GM18507 (cell line): ENCODE measurements at regions not wholly inside any gene's neighbourhood (a gene's known extent, or its start where the extent isn't known, plus 50 kb on each side); places are given as distances from the start of the nearest gene placed in this dataset.
"Not testable (repeated sequence)": the region's sequence is repeated elsewhere in the genome, so short reads cannot be mapped to it uniquely, and the experiment has no call there.

Source experiments
- DNase-seq: peaks from one replicate; pipeline ENCODE4 v3.0.0; 2011; ENCODE audit warnings: low read depth; ENCODE audit not compliant: insufficient read length; ENCODE audit errors: extremely low spot score
- FAIRE-seq: peaks from 2 replicates; lab custom pipeline; 2011; peaks lifted over from hg19 to GRCh38; lab: Jason Lieb, UNC

DNA sequence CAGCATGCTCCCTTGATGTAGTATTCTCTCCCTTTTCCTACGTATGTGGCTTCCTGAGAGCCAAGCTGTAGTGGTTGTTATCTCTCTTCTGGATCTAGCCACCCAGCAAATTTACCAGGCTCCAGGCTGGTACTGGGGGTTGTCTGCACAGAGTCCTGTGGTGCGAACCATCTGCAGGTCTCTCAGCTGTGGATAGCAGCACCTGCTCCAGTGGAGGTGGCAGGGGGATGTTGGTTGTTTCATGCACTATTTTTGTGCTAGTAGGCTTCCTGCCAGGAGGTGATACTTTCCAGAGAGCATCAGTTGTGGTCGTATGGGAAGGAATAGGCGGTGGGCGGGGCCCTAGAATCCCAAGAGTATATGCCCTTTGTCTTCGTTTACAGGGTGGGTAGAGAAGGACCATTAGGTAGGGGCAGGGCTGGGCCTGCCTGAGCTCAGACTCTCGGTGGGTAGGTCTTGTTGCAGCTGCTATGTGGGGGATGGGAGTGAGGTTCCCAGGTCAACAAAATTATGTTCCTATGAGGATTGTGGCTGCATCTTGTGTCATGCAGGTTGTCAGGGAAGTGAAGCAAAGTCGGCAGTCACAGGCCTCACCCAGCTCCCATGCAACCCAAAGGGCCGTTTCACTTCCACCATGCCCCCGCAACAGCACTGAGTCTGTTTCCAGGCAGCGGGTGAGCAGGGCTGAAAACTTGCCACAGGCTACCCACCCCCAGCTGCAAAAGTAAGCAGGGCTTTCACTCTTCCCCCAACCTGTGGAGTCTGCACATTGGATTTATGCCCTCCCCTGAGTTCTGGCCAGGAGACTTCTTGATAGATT, 1139.5 kb downstream of the BCL11A start:
- DNase-seq (no peak), FAIRE-seq (no peak)

DNA sequence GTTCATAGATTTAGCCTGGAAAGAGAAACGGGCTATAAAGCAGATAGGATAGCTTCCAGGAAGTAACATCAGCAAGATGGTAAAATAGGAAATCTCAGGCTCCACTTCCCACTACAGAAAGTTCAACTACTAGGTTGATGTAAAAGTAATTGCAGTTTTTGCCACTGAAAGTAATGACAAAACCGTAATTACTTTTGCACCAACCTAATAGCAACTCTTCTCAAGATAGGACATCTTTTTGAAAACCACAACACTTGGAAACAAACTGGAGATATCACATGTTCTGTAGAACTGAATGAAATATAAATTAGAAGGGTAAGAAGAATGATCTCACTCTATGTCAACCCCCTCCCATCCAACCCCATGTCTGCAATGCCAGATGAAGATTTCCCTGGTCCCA, 1154.3 kb downstream of the BCL11A start:
- FAIRE-seq, result no peak
- DNase-seq, result no peak

DNA sequence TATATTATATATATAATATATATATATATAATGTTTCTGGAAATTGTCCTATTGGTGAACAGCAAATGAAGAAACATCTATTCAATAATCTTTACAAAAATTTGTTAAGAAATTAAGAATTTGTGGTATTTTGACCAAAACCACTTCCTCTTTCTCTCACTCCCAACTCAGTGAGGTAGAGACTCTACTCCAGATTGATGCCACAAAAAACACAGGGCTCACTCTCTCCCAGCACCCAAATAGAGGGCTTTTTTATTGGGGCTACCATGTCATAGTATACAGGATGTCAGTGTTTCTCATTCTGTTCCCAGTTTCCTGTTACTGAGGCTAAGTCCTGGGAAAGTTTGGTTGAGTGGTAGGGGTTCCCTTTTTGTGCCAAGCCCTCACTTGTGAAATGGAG, 1155.4 kb downstream of the BCL11A start:
- DNase-seq (no peak), FAIRE-seq (no peak)

DNA sequence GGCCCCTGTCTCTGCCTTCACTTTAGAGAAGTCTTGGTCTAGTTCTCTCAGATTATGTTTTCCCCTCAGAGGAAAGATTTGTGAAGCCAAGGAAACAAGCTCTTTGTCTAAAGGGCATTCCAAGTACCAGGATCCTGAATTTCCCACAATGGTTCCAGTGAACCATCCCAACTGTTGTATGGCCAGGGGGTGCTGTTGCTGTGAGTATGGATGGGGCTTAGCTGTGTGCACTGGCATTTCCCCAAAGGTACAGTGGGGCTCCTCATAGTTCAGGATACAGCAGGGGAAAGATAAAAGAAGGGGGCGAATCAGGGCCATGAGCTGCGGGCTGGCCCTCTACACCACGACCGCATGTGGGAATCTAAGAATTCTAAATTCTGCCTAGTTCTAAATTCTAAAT, 1154.0 kb upstream of the FANCL start:
- no peak for FAIRE-seq
- no peak for DNase-seq

DNA sequence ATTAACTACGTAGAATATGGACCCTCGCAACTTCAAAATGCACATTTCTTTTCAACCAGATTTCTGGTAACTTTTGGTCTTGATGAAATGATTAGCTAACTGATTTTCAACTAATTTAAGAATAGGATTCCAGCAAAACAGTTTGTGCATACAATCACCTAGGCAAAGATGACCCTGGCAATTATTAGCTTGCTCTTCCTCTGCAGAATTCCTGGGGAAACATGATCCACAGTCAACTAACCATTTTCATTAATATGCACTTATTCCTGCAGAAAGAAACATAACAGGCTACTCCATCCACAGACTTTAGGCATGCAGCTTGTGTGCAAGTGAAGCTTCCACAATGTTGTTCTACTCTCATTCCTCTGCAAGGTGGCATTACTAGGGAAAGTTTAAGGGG, 1150.8 kb upstream of the FANCL start:
- FAIRE-seq, result no peak
- no peak for DNase-seq

DNA sequence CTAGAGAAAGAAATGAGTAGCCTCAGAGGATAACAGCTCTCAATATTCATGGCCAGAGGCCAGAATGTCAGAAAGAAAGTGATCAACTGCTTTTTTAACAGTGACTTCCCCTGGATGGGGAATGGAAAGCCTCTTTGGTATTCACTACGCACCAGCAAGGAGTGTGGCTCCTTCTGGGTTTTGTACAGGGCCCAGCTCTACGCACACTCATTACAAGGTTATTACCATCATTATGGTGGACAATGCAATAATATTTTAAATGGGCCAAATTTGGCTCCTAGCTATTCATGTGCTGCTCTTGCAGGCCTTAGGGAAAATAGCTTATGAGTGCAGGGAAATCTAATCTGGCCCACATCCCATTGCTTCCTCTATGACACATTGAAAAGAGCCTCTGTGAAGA, 1149.5 kb upstream of the FANCL start:
- FAIRE-seq (no peak), DNase-seq (no peak)

DNA sequence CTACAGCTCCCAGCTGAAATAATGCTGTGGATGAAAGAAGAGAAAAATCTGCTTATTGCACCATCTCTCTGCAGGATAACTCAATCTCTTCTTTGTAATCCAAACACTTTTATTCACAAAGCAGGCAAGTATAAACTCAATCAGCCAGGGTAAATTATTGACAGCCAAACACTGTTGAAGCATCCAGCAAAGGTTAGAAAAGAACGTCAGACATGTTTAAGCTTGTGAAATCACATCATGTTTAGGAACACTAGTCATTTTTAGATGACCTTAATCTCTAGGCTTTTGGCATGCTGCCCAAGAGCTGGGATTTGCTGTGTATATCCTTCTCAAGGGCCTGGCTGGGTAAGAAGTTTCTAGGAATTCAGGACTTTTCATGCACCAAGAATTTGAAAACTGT, 1148.1 kb upstream of the FANCL start:
- DNase-seq (no peak), FAIRE-seq (no peak)

DNA sequence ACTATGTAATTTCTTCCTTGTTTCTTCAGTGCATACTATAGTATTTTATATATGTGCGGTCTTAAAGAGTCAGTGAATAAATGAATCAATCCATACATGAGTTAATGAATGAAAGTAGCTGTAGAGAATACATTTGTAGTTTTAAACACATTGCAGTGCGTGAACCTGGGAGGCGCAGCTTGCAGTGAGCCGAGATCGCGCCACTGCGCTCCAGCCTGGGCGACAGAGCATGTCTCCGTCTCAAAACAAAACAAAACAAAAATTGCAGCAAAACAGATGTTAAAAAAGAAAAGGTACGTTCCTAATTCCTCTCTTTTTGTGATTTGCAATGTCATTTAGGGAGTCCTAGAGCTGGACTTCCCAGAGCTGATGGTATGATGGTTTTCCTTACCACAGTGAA, 1144.8 kb upstream of the FANCL start:
- DNase-seq, result no peak
- FAIRE-seq, result no peak

DNA sequence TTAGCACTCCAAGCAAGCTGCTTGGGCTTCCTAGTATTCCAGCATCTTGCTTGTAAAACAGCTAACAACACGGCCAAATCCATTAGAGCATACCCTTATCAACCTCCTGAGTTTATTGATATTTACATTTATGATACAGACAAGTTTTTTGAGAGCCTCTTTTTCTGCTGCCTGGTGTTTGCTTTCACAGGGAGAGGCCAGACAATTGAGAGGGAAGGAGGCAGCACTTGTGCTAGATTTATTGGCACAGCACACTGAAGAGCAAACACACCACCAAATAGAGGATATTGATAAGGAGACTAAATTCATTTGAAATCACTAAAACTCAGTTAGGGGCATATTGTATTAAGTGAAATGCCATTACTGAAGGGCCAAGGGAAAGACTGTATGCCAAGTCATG, 1142.3 kb upstream of the FANCL start:
- FAIRE-seq, result no peak
- no peak for DNase-seq

DNA sequence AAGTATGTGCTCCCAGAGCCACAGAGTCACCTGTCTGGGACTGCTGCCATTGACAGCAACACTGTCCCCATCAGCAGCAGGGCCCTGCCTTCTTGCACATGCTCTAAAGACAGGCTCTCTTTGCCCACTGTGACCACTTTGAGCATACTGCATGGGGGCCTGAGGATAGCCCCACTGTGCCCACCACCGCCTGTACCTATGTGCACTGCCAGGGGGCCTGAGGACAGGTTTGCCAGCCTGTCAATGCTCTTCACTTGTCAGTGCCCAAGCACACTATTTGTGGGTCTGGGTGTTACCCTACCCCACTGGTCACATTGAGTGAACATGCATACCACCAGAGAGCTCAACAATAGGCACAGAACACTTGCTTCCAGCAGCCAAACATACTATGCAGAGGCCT, 1137.0 kb upstream of the FANCL start:
- no peak for FAIRE-seq
- no peak for DNase-seq

DNA sequence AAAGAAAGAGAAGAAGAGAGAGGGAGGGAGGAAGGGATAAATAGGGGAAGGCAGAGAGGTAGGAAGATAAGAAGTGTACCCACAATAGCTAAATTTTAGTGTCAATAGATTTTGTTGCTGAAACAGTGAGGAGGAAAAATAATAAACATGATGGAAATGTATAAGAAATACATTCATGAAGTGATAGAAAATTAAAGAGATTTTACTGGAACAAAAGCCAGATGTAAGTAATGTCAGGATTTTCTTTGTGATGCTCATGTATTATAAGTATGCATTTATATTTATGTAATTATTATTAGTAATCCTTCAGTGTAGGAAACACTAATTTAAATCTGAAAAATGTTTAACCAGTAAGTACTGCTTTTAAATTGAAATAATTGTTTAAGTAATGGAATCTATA, 1125.2 kb upstream of the FANCL start:
- DNase-seq (no peak), FAIRE-seq (no peak)

DNA sequence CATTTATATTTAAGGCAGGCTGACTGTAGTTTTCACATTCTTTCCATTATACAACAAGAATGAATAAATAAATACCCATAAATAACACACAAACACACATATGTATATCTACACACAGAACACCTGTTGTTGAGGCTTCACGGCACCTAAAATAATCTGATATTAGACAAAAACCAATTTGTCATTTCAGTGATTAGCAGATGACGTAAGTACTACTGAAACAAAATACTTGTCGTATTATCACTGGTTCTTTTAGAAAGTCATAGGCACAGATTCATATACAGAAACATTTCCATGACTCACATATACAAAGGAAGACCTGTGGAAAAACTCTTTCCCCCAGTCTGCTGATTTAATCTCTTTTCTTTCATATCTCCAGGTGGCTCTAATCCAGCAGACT, 1113.4 kb upstream of the FANCL start:
- DNase-seq (no peak), FAIRE-seq (no peak)

DNA sequence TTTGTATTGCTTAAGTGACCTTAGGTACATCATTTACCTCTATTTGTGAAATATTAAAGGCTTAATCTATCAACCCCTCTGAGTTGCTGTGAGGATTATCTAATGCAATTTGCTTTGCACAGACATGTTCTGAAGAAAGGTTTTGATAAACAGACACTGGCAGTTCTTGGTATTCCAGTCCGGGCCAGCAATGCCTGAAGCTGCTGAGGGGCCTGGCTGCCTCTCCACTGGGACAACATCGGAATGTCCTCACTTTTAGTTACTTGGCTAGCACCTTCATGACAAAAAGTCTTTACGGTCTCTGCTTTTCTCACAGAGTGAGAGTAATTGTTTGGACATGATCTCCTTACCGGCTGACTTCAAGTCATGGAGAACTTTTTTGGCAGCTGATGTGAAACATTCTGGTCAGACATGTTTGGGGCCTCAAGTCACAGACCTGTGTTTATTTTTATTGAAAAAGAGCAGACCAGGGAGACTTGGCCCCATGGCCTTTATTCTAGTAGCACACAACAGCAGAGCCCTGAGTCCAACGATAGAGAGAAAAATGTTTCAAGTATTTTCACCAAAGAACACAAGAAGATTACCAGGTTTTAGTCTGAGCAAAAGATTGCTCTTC, 1112.3 kb upstream of the FANCL start:
- FAIRE-seq (no peak), DNase-seq (no peak)

DNA sequence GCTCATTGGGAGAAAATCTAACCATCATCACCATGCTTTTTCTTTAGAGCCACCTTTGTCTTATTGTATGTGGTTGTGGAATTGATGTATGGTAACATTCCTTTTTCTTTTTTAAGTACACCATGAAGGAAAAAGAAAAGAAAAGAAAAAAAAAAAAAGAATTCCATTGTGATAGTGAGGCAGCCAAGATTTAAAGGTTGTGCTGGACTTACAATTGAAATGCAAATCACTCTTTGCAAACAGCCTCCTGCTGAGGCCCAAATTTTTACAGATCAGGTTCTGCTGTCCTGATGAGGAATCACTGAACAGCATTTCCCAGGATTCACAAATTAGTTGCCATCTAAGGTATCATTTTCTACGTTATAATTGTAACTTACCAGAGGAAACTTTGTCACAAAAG, 1101.0 kb upstream of the FANCL start:
- DNase-seq (no peak), FAIRE-seq (no peak)

DNA sequence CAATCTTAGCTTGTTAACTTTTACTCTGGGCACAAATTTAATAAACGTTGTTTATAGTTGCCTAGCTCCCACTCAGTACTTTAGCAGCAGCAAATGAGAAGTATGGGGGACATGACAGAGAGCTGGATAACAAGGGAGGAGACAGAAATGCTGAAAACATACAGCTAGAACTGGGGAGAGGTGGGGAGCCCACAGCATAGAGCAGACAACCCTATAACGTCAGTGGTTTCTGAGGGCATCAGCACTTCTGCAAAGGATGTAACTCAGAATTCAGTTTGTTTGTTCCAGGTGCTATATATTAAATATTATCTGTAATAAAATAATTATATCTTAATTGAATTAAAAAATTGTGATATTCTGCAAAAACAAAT, 1098.7 kb upstream of the FANCL start:
- DNase-seq, result no peak
- no peak for FAIRE-seq

DNA sequence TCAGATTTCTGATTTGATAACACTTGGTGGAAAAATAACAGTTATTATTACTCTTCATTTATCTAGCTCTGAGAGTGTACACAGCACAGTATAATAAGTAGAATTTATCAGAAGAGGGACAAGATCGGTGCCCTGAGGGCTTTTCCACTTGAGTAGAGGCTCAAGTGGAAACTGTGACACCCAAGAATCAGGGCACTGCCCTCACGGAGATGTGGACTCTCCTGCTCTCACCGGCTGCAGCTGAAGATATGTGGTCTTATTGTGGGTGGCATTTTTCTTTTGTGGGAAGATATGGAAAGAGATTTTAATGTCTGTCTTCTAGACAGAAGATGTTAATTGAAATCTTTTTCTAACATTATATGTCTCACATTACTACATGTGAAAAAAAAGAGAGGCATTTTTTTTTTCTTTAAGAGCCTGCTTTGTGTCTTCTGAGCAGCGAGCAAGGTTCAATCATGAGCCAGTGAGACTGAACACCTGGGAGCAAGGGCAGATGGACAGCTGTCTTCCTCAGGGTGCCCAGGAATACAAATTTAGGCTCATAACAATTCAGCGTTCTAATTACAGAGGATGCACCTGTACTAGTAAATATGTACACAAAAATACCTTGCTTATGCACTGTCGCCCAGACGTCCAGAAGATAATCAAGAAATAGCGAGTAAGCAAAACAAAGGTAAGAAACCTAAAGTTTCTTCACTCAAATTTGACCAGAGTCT, 1098.2 kb upstream of the FANCL start:
- FAIRE-seq (no peak), DNase-seq (no peak)

DNA sequence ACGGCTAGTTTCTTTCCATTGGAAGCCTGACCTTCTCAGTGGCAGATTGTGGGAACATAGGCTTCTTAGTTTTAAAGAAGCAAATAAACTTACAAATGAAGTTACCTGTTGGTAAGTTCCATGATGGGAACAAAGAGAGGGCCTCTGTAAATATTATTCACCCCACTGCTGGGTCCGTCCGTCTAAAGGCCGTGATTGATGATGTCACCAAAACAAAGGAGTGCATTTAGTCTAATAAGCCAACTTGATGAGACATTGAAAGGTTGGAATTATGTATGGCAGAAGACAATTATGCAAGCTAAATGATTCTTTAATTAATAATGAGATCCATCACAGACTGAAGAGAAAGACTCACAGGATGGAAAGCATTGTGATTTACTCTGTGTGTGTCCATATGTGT, 1091.9 kb upstream of the FANCL start:
- FAIRE-seq (no peak), DNase-seq (no peak)

DNA sequence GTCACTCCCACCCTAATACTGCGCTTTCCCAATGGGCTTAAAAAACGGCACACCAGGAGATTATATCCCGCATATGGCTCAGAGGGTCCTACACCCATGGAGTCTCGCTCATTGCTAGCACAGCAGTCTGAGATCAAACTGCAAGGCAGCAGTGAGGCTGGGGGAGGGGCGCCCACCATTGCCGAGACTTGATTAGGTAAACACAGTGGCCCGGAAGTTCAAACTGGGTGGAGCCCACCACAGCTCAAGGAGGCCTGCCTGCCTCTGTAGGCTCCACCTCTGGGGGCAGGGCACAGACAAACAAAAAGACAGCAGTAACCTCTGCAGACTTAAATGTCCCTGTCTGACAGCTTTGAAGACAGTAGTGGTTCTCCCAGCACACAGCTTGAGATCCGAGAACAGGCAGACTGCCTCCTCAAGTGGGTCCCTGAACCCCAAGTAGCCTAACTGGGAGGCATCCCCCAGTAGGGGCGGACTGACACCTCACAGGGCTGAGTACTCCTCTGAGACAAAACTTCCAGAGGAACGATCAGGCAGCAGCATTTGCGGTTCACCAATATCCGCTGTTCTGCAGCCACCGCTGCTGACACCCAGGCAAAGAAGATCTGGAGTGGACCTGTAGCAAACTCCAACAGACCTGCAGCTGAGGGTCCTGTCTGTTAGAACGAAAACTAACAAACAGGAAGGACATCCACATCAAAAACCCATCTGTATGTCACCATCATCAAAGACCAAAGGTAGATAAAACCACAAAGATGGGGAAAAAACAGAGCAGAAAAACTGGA, 1085.6 kb upstream of the FANCL start:
- DNase-seq, FAIRE-seq: not testable (repeated sequence)

DNA sequence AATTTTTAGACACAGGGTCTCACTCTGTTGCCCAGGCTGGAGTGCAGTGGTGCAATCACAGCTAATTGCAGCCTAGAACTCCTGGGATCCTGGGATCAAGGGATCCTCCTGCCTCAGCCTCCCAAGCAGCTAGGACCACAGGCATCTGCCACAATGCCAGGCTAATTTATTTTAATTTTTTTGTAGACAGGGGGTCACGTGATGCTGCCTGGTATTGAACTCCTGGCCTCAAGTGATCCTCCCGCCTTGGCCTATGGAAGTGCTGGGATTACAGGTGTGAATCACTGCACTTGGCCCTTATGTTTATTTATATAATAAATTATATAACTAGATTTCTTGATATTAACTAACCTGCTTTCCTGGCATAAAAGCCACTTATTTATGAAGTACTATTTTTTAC, 1081.7 kb upstream of the FANCL start:
- FAIRE-seq (no peak), DNase-seq (no peak)

DNA sequence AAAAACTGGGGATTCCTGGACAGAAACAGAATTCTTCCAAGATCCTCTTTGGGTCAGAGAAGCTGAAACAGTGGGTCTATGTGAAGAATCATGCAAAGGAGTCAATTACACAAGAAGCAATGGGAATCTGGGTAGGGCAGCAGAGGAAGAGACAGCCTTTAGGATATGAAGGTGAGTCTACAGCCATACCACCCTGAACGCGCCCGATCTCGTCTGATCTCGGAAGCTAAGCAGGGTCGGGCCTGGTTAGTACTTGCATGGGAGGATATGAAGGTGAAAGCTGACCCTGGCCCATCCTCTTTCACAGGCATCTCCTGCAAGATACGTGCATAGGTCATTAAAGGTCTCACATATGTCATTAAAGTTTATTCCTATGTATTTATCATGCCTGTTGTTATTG, 1080.9 kb upstream of the FANCL start:
- no peak for FAIRE-seq
- no peak for DNase-seq
